Mesothelial cell of epicardium (in vitro differentiated cells): ENCODE measurements at regions not wholly inside any gene's neighbourhood (a gene's known extent, or its start where the extent isn't known, plus 50 kb on each side); places are given as distances from the start of the nearest gene placed in this dataset.

Experiments
- DNase-seq, 2 experiments: peaks; one replicate each; pipeline ENCODE4 v3.0.0; 2021; ENCODE audit warnings: low spot score in 2 of 2; ENCODE audit not compliant: unreplicated experiment in 2 of 2
- H3K27ac Mint-ChIP-seq: 2 replicates; pipeline ENCODE4 v1.8.0; 2021; ENCODE audit warnings: mixed read lengths
- H3K27me3 Mint-ChIP-seq: 2 replicates; pipeline ENCODE4 v1.8.0; 2021; ENCODE audit warnings: low read depth, mixed read lengths
- H3K36me3 Mint-ChIP-seq: 2 replicates; pipeline ENCODE4 v1.8.0; 2021; ENCODE audit warnings: mixed read lengths
- H3K4me1 Mint-ChIP-seq: 2 replicates; pipeline ENCODE4 v1.8.0; 2021; ENCODE audit warnings: mixed read lengths
- H3K4me3 Mint-ChIP-seq: 2 replicates; pipeline ENCODE4 v1.8.0; 2021; ENCODE audit warnings: mild to moderate bottlenecking, moderate library complexity, mixed read lengths
- H3K9me3 Mint-ChIP-seq: 2 replicates; pipeline ENCODE4 v1.8.0; 2021; ENCODE audit warnings: mixed read lengths
- CTCF ChIP-seq: fragments of 200-600 bp; sonication (generic); IDR thresholded peaks from one replicate; pipeline ENCODE4 v1.5.0; 2021; ENCODE audit warnings: antibody characterized with exemption; ENCODE audit not compliant: unreplicated experiment

- Mint-ChIP-seq H3K4me3 (no peak overlapping the region), H3K27ac (no peak overlapping the region), H3K4me1 (peaks cover 15% of the 10 kb centered on the region), H3K9me3 (no peaks in the 10 kb centered on the region), H3K36me3 (no peaks in the 10 kb centered on the region), H3K27me3 (peaks cover 6% of the 10 kb centered on the region)
- no peak for TF ChIP-seq CTCF
- no peak for DNase-seq
These were observed 112.1 kb downstream of the ZIC5 start for GRCh38 chr13:99859178-99860177.

DNA sequence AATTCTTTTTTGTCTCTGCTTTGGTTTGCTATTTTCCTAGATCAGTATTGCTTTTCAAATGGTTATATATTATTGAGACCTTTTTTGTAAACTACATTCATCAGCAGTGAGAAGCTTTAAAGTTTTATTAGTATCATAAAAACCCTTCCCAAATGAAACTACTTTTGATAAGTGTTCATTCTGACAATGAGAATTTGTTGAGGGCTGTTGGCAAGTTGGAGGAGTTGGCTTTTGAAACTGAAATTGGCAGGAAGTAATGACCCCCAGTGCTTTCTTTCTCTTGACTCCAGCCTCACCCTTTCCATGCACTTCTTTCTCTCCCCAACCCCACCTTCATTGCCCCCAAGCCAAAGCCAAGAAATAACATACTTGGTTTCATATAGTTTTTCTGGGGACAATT, 113.8 kb downstream of the ZIC5 start:
- TF ChIP-seq CTCF, result no peak
- no peak overlapping the region for H3K27ac Mint-ChIP-seq
- H3K36me3 Mint-ChIP-seq, result no peaks in the 10 kb centered on the region
- H3K27me3 Mint-ChIP-seq, result peaks cover 11% of the 10 kb centered on the region
- H3K4me3 Mint-ChIP-seq, result no peak overlapping the region
- no peak for DNase-seq
- peaks cover 15% of the 10 kb centered on the region for H3K4me1 Mint-ChIP-seq
- H3K9me3 Mint-ChIP-seq, result no peaks in the 10 kb centered on the region

- no peak overlapping the region for H3K27ac Mint-ChIP-seq
These were observed 115.8 kb downstream of the ZIC5 start for GRCh38 chr13:99855526-99856420.

DNA sequence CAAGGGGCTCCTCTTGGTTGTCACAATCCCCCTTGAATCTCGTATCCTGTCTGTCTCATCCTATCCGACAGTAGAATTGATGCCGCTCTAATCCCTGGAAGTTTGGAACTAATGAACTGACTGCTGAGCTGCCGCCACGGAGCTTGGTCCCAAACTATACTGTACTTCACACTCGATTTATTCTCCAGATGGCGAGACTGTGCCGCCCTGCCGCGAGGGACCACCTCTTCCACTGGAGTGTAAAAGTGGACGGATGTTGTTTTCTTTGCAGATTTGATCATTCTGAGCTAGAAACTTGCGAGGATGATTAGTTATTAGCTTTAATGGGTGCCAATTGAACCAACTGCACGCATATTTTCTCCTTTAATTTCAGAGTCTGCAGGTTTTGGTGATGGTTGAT, 117.2 kb downstream of the ZIC5 start:
- peaks cover 7% of the 10 kb centered on the region for H3K4me1 Mint-ChIP-seq
- H3K27ac Mint-ChIP-seq, result no peak overlapping the region
- no peak overlapping the region for H3K4me3 Mint-ChIP-seq

More at GRCh38 chr13:99855526-99856420, 115.8 kb downstream of the ZIC5 start:
- peaks cover 11% of the 10 kb centered on the region for H3K27me3 Mint-ChIP-seq
- TF ChIP-seq CTCF, result no peak
- H3K4me3 Mint-ChIP-seq, result no peak overlapping the region
- H3K4me1 Mint-ChIP-seq, result peaks cover 7% of the 10 kb centered on the region
- H3K9me3 Mint-ChIP-seq, result no peaks in the 10 kb centered on the region
- H3K36me3 Mint-ChIP-seq, result no peaks in the 10 kb centered on the region
- no peak for DNase-seq

More for the DNA sequence above, 117.2 kb downstream of the ZIC5 start:
- DNase-seq, result no peak
- no peak for TF ChIP-seq CTCF
- no peaks in the 10 kb centered on the region for H3K36me3 Mint-ChIP-seq
- H3K9me3 Mint-ChIP-seq, result peaks cover 4% of the 10 kb centered on the region
- peaks cover 11% of the 10 kb centered on the region for H3K27me3 Mint-ChIP-seq
